GM18868 (cell line): ENCODE measurements at regions not wholly inside any gene's neighbourhood (a gene's known extent, or its start where the extent isn't known, plus 50 kb on each side); places are given as distances from the start of the nearest gene placed in this dataset.
A peak's percentile ranks its signal among the peaks of the same experiment; 100 is the strongest.

ENCODE experiments used
- ATAC-seq: cut with Tn5 transposase; IDR thresholded peaks from one replicate; pipeline ENCODE4 v1.9.1; 2021; ENCODE audit warnings: mild to moderate bottlenecking, moderate library complexity; ENCODE audit not compliant: unreplicated experiment

DNA sequence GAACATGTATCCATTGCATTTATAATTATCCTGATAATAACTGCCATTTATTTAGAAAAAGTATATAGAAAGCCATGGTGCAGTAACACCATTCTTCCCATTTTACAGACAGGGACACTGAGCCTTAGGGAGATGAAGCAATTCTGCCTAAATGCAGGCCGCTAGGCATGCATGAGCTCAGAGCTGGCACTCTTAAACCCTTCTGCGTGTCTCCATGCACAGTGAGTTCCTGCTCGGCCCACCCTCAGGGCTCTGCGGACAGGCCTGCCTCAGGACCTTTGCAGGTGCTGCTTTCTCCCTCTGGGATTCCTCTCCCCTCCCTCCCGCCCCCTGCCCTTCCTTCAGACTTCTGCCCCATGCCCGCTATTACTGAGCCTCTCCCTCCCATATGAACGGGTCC lies 54.3 kb upstream of the WSB1 start:
- ATAC-seq, result no peak

DNA sequence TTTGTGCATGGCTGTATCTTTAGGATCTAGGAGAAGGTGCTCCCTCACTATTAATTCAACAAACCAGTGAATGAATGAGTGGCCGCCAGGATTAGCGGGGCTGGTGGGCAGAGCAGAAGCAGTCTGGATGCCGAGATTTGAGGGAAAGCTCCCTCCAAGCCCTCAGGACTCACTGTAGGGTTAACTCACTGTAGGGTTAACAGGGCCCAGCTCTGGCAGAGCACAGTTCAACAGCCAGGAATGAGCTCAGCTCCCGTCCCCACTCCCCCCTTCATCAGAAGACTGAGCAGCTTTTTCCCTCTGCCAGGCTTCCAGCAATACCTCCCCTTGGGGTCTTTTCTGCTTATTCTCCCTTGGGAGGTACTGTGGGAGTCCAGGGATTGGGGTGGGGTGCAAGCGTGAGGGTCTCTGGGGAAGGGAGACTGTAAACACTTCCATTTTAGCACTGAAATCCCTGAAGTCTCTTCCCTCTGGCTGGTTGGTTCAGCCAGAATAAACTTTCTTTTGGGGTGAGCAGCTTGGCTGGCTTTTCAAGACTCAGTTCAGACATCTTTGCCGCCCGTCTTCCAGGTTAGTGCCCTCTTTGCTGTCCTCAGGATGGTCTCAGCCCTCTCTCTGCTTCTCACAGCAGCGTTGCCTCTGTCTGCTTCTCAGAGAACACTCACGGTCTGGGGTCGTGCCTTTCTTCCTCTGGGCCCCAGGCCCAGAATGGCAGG lies 53.7 kb upstream of the WSB1 start:
- no peak for ATAC-seq

DNA sequence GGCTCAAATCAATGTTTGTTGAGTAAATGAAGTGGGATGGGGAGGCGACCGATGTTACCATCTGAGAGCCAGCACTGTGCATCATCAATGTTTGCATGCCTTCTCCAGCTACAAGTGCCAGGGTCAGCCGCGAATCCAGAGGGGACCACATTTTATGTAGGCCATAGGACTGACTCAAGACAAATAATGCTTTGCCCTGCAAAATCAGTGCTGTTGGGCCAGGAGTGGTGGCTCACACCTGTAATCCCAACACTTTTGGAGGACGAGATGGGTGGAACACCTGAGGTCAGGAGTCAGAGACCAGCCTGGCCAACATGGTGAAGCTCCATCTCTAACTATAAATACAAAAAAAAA lies 53.1 kb upstream of the WSB1 start:
- no peak for ATAC-seq

DNA sequence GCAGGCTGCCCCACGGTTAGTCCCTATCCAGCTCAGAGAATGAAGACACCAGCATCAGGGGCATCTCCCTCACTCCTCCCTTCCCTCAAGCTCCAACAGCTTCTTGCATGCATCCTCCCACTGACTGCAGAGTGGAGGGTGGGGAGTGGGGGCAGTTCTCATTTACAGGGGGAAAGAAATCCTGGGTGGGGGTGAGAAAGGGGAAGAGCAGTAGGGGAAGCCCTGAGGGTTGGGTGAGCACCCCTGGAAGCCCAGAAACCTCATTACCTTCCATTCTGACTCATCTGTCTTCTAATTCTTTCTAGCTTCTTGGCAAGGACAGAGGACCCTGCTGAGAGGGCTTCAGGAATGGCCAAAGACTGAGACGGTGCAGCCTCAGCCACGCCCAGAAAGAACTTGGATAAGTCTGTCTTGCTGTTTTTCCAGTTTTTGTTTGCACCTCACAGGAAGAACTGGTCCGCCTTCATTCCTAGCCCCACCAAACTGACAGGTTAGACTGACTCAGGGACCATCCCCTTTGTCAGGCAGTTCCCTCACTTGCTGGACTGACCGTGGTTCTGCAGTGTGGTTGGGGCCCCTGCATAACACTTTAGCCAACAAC lies 52.5 kb upstream of the WSB1 start:
- peak; percentile 65 for ATAC-seq

DNA sequence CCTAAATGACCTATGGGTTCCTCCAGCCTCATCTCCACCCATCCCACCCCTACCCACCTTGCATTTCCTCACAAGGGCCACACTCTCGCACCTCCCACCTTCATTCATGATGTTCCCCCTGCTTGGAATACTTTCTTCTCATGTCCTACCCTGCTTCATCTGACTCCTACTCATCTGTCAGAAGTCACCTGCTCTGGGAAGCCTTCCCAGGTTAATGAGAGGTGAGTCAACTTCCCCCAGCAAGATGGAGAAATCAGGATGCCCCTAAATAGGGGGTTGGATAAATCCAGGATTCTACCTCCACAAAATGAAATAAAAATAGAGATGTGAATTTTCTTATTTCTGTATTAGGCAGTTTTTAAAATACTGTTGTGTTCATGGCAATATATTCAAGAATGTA lies 51.0 kb upstream of the WSB1 start:
- ATAC-seq, result no peak

DNA sequence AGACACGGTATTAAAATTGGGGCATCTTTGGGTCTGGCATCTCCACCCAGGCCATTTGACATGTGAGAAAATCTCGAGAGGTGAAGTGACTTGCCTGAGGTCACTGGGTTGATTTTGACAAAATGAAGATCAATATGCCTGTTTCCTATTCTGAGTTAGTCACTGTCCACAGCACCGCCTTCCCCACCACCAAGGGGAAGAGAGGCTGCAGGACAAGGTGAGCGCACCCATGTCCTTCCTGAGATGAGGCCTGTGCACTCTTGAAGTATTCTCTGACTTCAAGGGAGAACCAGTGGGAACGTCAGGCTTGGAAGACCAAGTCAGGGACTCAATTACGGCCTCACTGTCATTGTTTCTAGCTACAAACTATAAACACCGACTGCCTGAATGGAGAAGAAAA lies 49.9 kb upstream of the WSB1 start:
- ATAC-seq, result no peak
